Anterior cingulate cortex (tissue), 58 donors: ENCODE measurements at regions not wholly inside any gene's neighbourhood (a gene's known extent, or its start where the extent isn't known, plus 50 kb on each side); places are given as distances from the start of the nearest gene placed in this dataset.

ENCODE experiments used
- DNase-seq, 58 donors: peaks; one replicate each; lab custom pipeline; 2025; lab: John Stamatoyannopoulos, UW

GRCh38 chr10:88193018-88193417 lies 329.6 kb downstream of the PTEN start:
- DNase-seq, result no peak

GRCh38 chr10:88194041-88194887 lies 330.8 kb downstream of the PTEN start:
- no peak for DNase-seq

- DNase-seq, result no peak
Observed at GRCh38 chr10:88194961-88195367, 331.5 kb downstream of the PTEN start.

GRCh38 chr10:88195841-88196240 lies 332.4 kb downstream of the PTEN start:
- no peak for DNase-seq

- no peak for DNase-seq
Observed at GRCh38 chr10:88196291-88196690, 332.9 kb downstream of the PTEN start.

GRCh38 chr10:88198023-88198422 lies 334.6 kb downstream of the PTEN start:
- no peak for DNase-seq

- DNase-seq, result no peak
Observed at GRCh38 chr10:88200312-88201032, 337.0 kb downstream of the PTEN start.

GRCh38 chr10:88205842-88206446 lies 342.5 kb downstream of the PTEN start:
- no peak for DNase-seq

- no peak for DNase-seq
Observed at GRCh38 chr10:88207121-88207546, 343.7 kb downstream of the PTEN start.

GRCh38 chr10:88209231-88209630 lies 345.8 kb downstream of the PTEN start:
- no peak for DNase-seq

GRCh38 chr10:88209837-88210561 lies 346.6 kb downstream of the PTEN start:
- no peak for DNase-seq

GRCh38 chr10:88211230-88211629 lies 347.8 kb downstream of the PTEN start:
- no peak for DNase-seq

GRCh38 chr10:88212069-88212468 lies 348.6 kb downstream of the PTEN start:
- DNase-seq, result no peak

GRCh38 chr10:88213065-88213605 lies 349.7 kb downstream of the PTEN start:
- DNase-seq, result no peak

GRCh38 chr10:88216976-88217375 lies 353.6 kb downstream of the PTEN start:
- DNase-seq, result no peak

GRCh38 chr10:88218362-88218761 lies 354.9 kb downstream of the PTEN start:
- DNase-seq, result no peak

- DNase-seq, result no peak
Observed at GRCh38 chr10:88219753-88220152, 356.3 kb downstream of the PTEN start.

- DNase-seq, result no peak
Observed at GRCh38 chr10:88221010-88221973, 357.9 kb downstream of the PTEN start.

- DNase-seq, result no peak
Observed at GRCh38 chr10:88222881-88223280, 359.5 kb downstream of the PTEN start.
